NCI-H748 treated with DMSO at 0.1 percent for 48 hours (cell line): ENCODE measurements at regions not wholly inside any gene's neighbourhood (a gene's known extent, or its start where the extent isn't known, plus 50 kb on each side); places are given as distances from the start of the nearest gene placed in this dataset.
"Not testable (repeated sequence)": the region's sequence is repeated elsewhere in the genome, so short reads cannot be mapped to it uniquely, and the experiment has no call there.

ENCODE experiments used
- DNase-seq: peaks from one replicate; lab custom pipeline; 2025; lab: John Stamatoyannopoulos, UW

DNA sequence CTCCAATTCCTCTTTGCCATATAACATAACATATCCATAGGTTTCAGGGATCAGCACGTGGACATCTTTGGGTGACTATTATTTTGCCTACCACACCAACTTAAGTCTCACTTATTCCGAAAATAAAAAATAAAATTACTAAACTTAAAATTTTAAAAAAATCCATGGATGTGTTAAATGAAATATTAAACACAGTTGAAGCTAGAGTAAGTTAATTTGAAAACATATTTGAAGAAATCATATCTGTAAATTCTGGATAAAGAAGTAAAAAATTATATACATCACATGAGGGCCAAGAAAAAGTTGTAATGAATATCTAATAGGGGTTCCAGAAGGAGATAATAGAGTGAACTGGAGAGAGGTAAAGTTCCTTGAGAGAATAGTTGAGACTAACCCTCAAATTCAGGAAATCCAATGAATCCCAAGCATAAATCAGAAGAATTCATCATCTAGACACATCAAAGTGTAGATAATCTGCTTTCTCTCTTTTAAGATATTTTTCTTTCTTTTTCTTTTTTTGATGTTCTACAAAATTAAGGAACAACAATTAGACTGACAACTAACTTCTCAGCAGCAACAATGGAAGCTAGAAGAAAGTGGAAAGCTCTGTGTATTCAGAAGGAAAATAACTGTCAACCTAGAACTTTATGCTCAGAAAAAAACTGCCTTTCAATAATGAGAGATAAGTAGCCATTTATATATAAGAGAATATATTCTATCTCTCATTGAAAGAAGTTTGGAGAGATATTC, 147.4 kb downstream of the ABHD5 start:
- DNase-seq = no peak

DNA sequence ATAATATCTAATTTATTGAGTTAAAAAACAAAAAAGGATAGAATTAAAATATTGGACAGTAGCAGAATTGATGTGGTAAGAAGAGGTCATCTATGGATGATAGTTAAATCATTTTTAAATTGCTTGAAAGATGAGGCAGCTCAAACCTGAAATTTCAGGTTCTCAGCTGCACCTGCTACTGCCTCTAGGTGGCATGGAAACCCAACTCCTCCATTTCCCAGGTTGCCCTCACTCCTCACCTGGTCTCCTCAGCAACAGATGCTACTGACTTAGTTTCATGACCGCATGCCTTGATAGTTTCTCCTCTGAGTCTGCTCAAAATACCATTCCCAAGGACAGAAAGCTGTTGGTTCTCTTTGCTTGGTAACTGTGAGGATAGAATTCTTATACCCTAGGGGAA, 148.1 kb downstream of the ABHD5 start:
- no peak for DNase-seq

DNA sequence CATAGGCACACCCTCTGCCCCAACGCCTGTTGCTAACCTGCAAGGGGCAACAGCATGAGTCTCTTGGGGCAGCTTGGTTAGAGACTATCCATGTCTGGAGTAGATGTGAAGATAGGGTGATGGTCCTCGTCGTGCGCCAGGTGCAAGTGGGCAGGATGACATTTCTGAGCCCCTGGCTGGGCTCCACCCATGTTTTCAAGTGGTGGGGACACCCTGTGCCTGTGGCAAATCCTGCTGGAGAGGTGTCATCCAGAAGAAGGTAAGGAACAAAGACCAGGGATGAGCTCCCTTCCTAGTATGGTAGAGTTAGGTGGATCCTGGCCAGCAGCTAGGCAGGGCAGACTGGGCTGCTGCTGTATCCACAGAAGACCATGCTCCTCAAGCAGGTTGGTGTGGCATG, 152.6 kb downstream of the ABHD5 start:
- DNase-seq = no peak

DNA sequence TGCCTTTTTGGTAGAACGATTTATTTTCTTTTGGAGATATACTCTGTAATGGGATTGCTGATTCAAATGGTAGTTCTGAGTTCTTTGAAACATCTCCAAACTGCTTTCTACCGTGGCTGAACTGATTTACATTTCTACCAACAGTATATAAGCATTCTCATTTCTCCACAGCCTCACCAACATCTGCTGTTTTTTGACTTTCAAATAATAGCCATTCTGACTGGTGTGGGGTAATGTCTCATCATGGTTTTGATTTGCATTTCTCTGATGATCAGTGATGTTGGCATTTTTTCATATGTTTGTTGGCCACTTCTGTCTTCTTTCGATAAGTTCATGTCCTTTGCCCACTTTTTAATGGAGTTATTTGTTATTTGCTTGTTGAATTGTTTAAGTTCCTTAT, 154.0 kb downstream of the ABHD5 start:
- DNase-seq = no peak

DNA sequence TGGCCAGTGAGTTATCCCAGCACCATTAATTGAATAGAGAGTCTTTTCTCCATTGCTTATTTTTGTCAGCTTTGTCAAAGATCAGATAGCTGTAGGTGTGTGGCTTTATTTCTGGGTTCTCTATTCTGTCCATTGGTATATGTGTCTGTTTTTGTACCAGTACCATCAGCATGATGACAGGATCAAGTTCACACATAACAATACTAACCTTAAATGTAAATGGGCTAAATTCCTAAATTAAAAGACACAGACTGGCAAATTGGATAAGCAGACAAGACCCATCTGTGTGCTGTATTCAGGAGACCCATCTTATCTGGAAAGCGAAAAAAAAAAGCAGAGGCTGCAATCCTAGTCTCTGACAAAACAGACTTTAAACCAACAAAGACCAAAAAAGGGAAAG, 154.8 kb downstream of the ABHD5 start:
- DNase-seq = not testable (repeated sequence)

DNA sequence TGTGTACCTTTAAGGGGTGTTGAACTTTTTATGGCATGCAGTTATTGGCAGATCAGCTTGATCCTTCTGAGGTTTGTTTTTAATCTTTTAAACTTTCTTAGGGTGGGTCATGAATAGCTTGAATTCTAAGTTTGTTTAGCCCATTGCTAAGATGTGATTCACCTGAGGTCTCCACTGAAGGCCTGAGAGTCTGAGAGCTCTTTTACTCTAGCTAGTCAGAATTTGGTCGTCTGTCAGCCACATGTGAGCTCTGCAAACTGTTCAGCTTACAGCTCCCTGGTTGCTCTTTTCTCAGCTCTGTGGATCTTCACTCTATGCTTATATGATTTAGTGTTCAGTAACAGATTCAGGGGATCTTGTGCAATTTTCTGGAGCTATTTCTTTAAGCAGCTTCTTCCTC, 161.3 kb downstream of the ABHD5 start:
- DNase-seq = no peak

DNA sequence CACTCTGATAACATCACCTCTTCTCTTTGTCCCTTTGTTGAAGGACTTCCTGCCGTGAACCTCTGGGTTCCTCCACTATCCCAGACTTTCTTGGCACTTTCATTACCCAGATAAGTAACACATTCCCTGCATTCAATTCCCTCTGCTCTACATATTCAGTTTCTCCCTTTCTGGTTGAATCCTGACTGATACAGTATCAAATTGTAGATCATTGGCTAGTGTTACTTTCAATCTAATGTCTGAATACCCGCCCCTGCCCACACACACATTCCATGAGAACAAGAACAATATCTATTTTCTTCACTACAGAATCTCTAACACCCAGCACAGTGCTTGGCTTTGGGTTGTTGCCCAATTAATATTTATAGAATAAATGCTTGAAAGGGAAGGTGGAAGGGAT, 163.5 kb downstream of the ABHD5 start:
- no peak for DNase-seq

DNA sequence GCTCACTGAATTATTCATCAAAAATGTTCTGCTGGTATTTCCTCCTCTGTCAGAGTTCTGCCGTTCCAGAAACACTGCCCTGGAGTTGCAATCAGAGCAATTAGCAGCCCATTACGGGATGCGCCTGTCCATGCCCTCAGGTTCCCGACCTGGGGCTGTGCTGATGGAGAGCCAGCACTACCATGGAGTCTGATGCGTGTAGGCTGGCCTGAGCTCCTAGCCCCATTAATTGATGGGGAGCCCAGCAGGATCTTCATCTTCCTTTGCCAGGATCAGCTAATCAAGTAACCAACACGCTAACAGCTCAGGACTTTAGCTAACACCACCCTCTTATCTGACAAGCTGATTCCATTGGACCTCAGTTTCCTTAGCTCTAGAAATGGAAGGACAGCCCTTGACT, 164.2 kb downstream of the ABHD5 start:
- no peak for DNase-seq

DNA sequence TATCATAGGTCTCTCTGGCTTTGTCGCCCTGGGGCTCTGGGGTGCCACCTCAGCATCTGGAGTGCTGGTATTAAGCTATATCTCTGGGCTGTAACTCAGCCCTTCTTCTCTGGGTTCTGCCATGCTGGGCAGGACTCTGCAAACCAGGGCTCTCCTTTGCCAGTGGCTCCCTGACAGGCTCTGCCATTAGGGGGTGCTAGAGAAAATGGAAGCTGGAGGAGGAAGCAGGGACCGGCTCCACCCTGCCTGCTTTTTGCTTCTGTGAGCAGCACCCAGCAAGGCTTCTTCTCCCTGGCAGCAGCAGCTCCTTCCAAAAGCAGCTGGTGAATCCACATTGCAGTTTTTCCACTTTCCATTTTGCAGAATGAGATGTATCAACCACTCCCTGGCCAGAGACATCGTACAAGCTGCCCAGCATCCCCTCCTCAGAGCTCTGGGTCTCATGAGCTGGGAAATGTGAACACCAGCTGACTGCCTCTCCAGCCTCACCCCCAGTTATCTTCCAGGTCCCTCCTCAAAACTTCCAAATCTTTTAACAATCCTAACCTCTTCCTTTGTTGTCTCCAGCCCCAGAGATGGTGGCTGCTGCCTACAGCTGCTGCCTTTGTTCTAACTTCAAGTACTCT, 165.0 kb downstream of the ABHD5 start:
- DNase-seq = peak; percentile 47

DNA sequence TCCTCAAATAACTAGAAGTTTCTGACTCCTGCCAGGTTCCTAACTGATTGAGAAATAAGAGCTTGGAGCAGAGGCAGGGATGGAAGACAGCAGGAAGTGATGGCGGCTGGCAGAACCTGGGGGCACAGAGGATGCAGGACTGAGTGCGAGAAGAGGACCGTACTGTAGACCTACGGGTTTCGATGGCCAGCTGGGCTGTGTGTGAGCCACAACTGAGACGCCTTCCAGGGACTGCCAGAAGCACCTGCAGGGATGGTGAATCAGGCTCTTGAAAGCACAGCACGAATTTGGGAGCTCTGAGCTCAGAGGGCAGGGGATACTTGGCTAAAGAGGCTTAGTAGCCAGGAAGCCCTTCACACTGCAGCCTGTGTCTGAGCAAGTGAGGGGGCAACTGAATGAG, 165.6 kb downstream of the ABHD5 start:
- no peak for DNase-seq

DNA sequence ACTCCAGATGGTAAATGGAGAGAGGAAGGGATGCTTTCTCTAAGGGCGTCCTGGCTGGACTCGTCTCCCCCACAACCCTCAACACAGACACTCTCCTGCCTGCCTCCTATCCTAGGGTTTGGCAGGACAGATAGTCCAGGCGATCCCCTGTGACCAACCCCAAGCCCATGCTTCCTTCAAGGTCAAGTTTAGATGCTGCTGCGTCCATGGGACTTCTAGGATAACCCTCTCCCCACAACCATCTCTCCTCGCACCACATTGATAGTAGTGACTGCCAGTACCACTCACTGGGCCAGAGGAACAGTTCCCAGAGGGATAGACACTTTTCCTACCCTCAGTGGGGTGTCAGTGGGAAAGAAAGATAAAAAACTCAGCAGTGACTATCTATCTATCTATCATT, 166.0 kb downstream of the ABHD5 start:
- no peak for DNase-seq

DNA sequence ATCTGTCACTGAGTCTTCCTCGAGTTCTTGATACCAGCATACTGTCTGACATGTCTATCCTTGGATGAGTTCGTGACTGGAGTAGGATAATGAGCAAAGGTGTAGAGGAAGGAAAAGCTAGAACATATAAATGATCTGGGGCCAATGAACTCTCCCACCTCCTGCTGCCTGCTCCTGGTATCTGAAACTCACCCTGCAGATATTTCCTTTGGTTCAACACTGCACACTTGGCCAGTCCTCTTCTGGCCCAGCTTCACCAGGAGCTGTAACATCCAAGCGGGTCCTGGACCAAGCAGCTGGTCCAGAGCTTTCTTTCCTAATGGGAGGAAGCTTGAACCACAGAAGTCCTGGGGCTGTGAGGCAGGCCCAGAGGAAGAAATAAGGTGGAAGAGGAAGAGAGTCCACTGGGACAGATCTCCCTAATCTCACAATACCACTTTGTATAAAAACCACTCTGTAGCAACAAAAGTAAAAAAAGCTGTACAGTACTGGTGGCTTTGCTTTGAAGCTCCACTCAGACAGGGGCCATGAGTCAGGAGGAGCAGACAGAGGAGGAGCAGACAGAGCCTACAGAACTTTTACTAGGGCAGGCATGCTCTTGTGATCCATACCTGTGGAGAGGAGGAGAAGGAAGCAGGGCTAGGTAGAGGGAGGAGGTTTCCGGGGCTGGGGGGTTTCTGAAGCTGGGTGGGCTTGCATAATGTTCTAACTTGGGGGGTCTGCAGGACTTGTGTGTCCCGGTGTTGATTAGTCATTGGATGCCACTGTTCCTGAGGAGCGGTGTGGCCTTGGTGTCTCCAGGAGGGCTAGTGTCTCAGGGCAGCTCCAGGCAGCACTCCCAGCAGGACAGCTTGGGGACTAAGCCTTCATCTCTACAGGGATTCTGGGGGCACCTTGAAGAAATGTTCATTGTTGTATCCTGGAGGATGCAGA, 166.9 kb downstream of the ABHD5 start:
- no peak for DNase-seq

DNA sequence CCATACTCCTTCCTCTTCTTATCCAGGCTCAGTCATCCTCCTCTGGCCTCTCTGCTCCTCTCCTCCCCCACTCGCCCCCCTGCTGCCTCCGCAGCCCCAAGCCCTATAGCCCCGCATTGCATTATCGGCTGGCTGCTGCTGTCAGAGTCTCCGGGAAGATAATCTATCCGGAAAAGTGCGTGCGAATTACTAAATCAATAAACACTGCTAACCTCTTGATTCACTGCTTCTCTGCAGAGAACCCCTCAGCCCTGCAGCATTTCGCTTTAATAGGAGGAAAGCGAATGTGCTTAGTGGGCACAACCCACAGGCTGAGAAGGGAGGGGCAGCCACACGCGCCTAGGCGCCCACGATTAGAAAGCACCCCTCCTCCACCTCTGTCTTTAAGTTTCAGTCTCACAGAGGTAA, 167.6 kb downstream of the ABHD5 start:
- DNase-seq = no peak

DNA sequence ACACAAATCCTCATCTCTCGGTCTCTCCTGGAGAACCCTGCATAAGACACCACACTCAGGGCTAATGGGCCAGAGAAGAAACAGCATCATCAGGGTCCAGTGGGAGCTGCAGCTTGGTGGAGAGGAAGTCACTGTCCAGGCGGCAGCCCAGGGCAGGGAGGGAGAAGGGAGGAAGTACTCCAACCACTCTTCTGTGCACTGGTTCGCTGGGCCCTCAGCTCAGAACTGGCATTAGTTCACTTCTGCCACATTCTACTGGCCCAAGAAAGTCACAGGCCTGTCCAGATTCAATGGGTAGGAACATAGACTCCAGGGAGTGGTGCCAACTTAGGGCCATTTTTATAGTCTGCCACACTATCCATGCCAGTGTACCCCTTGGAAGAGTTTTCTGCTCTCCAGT, 169.0 kb downstream of the ABHD5 start:
- DNase-seq = no peak

DNA sequence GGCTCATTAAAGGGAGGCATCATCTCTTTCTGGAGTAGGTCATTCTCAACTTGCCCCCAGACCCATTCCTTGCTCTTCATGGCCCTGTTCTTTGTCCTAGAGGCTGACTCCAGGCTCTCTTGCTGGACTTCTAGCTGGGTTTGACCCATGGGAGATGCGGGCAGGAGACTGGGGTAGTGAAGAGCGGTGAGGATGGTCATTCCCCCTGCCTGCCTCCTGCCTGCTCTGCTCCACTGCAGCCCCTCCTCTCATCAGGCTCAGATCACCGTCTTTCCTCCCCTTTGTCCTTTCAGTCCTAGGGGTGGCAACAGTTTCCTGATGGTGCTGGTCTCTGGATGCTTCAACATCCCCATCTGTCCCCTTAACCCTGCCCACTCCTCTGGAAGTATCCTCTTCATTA, 170.9 kb downstream of the ABHD5 start:
- no peak for DNase-seq

DNA sequence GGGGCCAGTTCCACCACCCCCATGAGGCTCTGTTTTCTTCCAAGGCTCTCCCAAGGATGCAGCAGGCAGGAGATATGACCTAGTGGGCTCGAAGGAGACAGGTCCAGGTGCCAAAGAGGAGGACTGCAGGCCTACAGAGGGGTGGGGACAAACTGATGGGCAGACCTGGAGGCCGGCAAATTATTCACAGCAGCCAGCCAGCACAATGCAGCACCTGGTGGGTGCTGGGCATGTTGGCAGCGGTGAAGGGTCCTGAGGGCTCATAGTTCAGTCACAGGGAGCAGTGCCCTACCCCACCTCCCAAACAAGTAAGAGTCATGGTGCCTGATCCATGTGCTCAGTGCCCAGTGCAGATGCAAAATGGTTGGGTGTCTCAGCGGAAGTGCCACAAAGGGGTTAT, 171.7 kb downstream of the ABHD5 start:
- no peak for DNase-seq

DNA sequence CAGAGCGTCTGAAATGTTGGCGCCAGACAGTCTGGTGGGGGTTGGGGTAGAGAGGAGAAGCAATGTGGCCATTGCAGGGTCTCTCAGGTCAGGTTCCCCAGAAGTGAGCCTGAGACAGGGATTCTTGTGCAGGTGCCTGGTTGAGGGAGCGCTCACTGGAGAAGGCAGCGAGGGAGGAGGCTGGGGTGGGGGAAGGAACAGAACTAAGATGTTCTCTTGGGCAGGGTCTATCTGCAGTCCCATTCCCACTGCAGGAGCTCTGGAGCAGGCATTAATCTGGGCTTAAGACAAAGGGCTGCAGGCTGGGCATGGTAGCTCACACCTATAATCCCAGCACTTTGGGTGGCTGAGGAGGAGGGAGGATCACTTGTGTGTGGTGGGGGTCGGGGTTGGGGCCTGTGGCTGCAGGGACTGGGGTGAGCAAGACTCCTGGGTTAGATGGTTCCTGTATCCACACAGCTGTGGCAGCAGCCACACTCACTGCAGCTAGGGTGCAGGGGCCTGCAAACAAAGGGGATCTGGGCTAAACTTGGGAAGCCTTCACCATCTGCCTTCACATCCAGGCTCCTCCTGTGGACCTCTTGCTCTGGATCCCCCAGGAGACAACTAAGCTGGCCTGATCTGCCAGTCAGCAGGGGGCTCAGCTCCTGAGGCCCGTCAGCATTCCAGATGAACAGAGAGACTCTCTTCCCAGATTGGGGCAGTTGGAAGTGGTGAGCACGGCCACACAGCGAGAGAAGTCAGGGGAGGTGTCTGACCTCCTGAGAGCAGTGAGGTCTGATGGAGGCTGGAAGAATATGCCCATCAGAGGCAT, 172.5 kb downstream of the ABHD5 start:
- DNase-seq = no peak

DNA sequence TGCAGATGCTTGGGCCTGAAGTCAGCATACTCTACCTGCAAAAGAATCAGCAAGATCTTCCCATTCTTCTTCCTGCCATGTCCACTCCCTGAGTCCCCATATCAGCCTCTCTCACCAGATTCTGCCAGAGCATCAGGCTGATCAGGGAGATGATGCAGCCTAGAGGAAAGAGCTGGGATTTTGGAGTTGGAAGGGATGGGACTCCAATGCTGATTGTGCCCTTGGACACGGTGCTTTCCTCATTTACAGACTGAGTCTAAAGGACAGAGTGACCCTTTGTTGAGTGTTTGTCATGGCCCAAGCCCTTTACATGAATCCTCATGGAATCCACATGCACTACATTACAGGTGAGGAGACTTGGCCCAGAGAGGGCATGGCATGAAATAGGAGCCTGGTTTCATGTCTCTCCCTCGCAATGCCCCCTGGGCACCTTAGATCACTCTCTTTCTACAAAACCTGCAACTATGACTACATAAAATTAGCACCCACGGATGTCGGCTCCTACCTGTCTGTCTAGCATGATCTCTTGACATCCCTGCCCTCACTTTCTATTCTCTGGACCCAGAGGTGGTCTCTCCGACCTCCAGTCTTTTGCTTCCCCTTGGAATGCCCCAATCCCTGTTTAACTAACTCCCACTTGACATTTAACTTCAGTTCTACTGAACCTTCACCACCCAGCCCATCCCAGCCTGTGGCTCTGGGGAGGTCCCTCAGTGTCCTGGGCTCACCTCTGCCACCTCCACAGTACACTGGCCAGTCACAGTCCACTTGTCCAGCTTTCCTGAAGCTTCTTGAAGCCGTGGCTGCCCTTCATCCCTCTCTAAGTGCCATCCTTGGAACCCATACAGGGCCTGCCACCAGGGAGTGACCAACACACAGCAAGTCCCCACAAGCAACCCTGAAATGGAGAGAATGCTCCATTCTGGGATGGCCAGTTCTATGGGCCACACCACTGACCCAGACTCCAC, 173.5 kb downstream of the ABHD5 start:
- DNase-seq = no peak

DNA sequence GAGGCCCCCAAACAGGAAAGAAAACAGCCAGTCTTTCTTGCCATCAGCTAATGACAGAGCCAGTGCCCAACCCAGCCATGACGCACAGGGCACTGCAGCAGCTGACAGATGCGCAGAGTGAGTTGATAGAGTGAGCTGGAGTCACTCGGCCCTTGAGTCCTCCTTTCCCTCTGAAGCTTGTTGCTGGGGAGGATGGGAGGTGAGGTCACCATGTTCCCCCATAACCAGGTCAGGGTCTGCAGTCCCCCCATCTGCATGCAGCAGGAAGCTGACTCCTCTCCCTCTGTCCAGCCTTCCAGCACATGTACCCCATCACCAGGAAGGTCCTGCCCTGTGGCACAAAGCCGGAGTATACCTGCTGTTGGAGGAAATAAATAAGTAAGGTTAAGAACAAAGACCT, 174.6 kb downstream of the ABHD5 start:
- DNase-seq = no peak

DNA sequence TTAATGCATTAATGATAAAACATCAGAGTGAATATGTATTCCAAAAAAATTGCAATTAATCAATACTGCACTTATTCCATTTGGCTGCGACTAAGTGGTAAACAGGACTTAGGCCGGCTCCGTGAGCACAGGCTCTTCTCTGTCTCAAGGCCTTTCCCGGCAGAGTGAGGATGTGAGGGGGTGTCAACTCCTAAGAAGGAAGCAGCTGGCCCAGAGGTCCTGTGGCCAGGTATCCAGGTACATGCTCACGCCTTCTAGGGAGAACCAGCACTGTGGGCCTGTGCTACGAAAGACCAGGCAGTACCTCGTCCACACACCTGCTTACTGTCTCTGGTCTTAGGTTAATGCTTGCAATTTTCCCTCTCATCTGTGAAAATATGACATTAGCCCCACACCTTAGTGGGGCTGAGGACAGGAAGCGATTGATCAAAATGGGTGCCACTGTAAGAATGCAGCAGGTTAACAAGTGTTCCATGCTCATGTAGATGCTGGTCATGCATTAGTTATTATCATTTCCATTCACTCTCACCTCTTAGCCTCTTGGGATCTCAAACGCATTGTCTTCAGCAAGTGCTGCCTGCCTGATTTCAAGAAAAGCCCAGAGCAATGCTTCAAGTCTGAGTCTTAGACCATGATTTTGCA, 175.3 kb downstream of the ABHD5 start:
- DNase-seq = no peak
